GM23338 (cell line): ENCODE measurements at regions not wholly inside any gene's neighbourhood (a gene's known extent, or its start where the extent isn't known, plus 50 kb on each side); places are given as distances from the start of the nearest gene placed in this dataset.

Experiments
- ATAC-seq: fragments of 200-7000 bp; cut with Tn5 transposase; 3 replicates; pipeline ENCODE4 v1.9.1; 2020
- DNase-seq: peaks from one replicate; pipeline ENCODE4 v3.0.0-alpha.2; 2015; ENCODE audit warnings: low spot score
- H2AFZ ChIP-seq: fragments of 200-600 bp; sonication (generic); 2 replicates; pipeline ENCODE4 v1.8.0; 2016; ENCODE audit warnings: antibody characterized with exemption, mild to moderate bottlenecking, moderate library complexity
- H3F3A ChIP-seq: fragments of 200-600 bp; sonication (generic); replicated peaks from 2 replicates; pipeline ENCODE4 v1.8.0; 2017; ENCODE audit warnings: antibody characterized with exemption, mixed run types, low read depth
- H3K27ac ChIP-seq: fragments of 200-600 bp; sonication (generic); 2 replicates; pipeline ENCODE4 v1.6.1; 2016; ENCODE audit warnings: low read depth
- H3K27me3 ChIP-seq: fragments of 200-600 bp; sonication (generic); 2 replicates; pipeline ENCODE4 v1.8.0; 2016; ENCODE audit warnings: mild to moderate bottlenecking, mixed run types, moderate library complexity; ENCODE audit not compliant: insufficient read depth
- H3K36me3 ChIP-seq: fragments of 200-600 bp; sonication (generic); 2 replicates; pipeline ENCODE4 v1.8.0; 2016; ENCODE audit warnings: mild to moderate bottlenecking; ENCODE audit not compliant: insufficient read depth
- H3K4me1 ChIP-seq: fragments of 200-600 bp; sonication (generic); 2 replicates; pipeline ENCODE4 v1.8.0; 2016; ENCODE audit warnings: mild to moderate bottlenecking, moderate library complexity; ENCODE audit not compliant: insufficient read depth
- H3K4me2 ChIP-seq: fragments of 200-600 bp; sonication (generic); 2 replicates; pipeline ENCODE4 v1.7.1; 2017; ENCODE audit warnings: mixed run types
- H3K4me3 ChIP-seq: fragments of 200-600 bp; sonication (generic); 2 replicates; pipeline ENCODE4 v1.6.1; 2016; ENCODE audit warnings: mixed run types
- H3K79me2 ChIP-seq: fragments of 200-600 bp; sonication (generic); replicated peaks from 2 replicates; pipeline ENCODE4 v1.8.0; 2017; ENCODE audit warnings: mild to moderate bottlenecking; ENCODE audit not compliant: insufficient read depth
- H3K9me2 ChIP-seq: fragments of 200-600 bp; sonication (generic); 2 replicates; pipeline ENCODE4 v1.8.0; 2017; ENCODE audit not compliant: insufficient read depth
- H4K20me1 ChIP-seq: fragments of 200-600 bp; sonication (generic); replicated peaks from 2 replicates; pipeline ENCODE4 v1.8.0; 2017; ENCODE audit warnings: mild to moderate bottlenecking; ENCODE audit not compliant: insufficient read depth
- H3K27ac Mint-ChIP-seq: 2 replicates; pipeline ENCODE4 v1.8.0; 2020; ENCODE audit warnings: inconsistent platforms, mild to moderate bottlenecking, moderate library complexity, mixed read lengths
- H3K27me3 Mint-ChIP-seq: 3 replicates; pipeline ENCODE4 v1.8.0; 2022; ENCODE audit warnings: low read depth, mild to moderate bottlenecking, moderate library complexity, mixed read lengths, inconsistent platforms; ENCODE audit not compliant: insufficient read depth, poor library complexity
- H3K36me3 Mint-ChIP-seq: 3 replicates; pipeline ENCODE4 v1.8.0; 2021; ENCODE audit warnings: low read depth, mild to moderate bottlenecking, inconsistent platforms, moderate library complexity, mixed read lengths
- H3K4me1 Mint-ChIP-seq: 3 replicates; pipeline ENCODE4 v1.8.0; 2020; ENCODE audit warnings: mild to moderate bottlenecking, inconsistent platforms, mixed read lengths
- H3K4me3 Mint-ChIP-seq: 3 replicates; pipeline ENCODE4 v1.8.0; 2021; ENCODE audit warnings: moderate library complexity, mild to moderate bottlenecking, inconsistent platforms, mixed read lengths
- H3K9me3 Mint-ChIP-seq: 3 replicates; pipeline ENCODE4 v1.8.0; 2020; ENCODE audit warnings: moderate library complexity, mild to moderate bottlenecking, inconsistent platforms, mixed read lengths
- CREB1 ChIP-seq: fragments of 250-450 bp; sonication (Bioruptor Pico); IDR thresholded peaks from 2 replicates; pipeline ENCODE4 v1.5.0; 2020; ENCODE audit warnings: low read depth, mild to moderate bottlenecking, moderate library complexity
- EZH2 ChIP-seq: fragments of 200-600 bp; sonication (generic); IDR thresholded peaks from one replicate; pipeline ENCODE4 v1.8.0; 2017; ENCODE audit warnings: antibody characterized with exemption, mild to moderate bottlenecking, low read depth; ENCODE audit not compliant: unreplicated experiment
- EZH2phosphoT487 ChIP-seq: fragments of 200-600 bp; sonication (generic); IDR thresholded peaks from one replicate; pipeline ENCODE4 v1.8.1; 2018; ENCODE audit warnings: antibody characterized with exemption; ENCODE audit not compliant: unreplicated experiment
- JUNB ChIP-seq: IDR thresholded peaks from one replicate; pipeline ENCODE4 v1.6.1; 2016; ENCODE audit warnings: antibody characterized with exemption; ENCODE audit not compliant: unreplicated experiment
- NANOG ChIP-seq: IDR thresholded peaks from 2 replicates; pipeline ENCODE4 v1.6.1; 2016; ENCODE audit warnings: antibody characterized with exemption, borderline replicate concordance
- POLR2AphosphoS5 ChIP-seq: IDR thresholded peaks from 2 replicates; pipeline ENCODE4 v1.6.1; 2016; ENCODE audit warnings: antibody characterized with exemption, low read depth
- STAT1 ChIP-seq: IDR thresholded peaks from one replicate; pipeline ENCODE4 v1.6.1; 2016; ENCODE audit warnings: antibody characterized with exemption; ENCODE audit not compliant: unreplicated experiment
- ZNF114 ChIP-seq: fragments of 250-450 bp; sonication (Bioruptor Pico); IDR thresholded peaks from 2 replicates; pipeline ENCODE4 v1.5.0; 2020; ENCODE audit warnings: mild to moderate bottlenecking, moderate library complexity
- ZNF331 ChIP-seq: fragments of 250-450 bp; sonication (Bioruptor Pico); IDR thresholded peaks from 2 replicates; pipeline ENCODE4 v1.5.0; 2020; ENCODE audit warnings: low read depth, mild to moderate bottlenecking, moderate library complexity
- TF ChIP-seq, protein P1 (sequence below): IDR thresholded peaks from one replicate; pipeline ENCODE4 v1.6.1; 2018; ENCODE audit warnings: antibody characterized with exemption; ENCODE audit not compliant: unreplicated experiment
- TF ChIP-seq, protein P2 (sequence below), 2 experiments: fragments of 200-600 bp in 1 of 2; sonication (generic) in 1 of 2; conservative IDR thresholded peaks; 2 replicates each; pipeline versions ENCODE4 v1.5.1 to v1.6.1; 2016 to 2017; ENCODE audit warnings: antibody characterized with exemption in 2 of 2, low read depth in 2 of 2, mild to moderate bottlenecking in 2 of 2, moderate library complexity in 1 of 2
- TF ChIP-seq, protein P3 (sequence below): fragments of 250-450 bp; sonication (Bioruptor Pico); IDR thresholded peaks from 2 replicates; pipeline ENCODE4 v1.5.0; 2020; ENCODE audit warnings: mild to moderate bottlenecking, moderate library complexity
- TF ChIP-seq, protein P4 (sequence below): IDR thresholded peaks from 2 replicates; pipeline ENCODE4 v1.6.1; 2016; ENCODE audit warnings: antibody characterized with exemption

DNA sequence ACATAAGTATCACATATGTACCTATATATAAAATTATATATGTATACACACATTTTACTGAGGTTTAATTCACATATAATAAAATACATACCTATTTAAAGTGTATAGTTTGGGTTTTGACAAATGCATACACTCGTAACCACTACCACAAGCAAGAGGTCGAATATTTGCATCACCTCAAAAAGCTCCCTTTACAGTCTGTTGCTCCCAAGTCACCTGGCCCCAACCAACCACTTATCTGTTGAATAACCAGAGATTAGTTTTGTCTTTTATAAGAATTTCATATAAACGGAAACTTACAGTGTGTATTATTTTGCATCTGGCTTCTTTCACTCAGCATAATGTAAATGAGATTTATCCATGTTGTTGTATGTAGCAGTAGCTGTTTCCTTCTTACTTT lies 218.9 kb downstream of the MAT2B start:
- no peaks in the 10 kb centered on the region for H3K9me2 ChIP-seq
- no peaks in the 10 kb centered on the region for H3K4me1 ChIP-seq
- no peaks in the 10 kb centered on the region for H3F3A ChIP-seq
- no peaks in the 10 kb centered on the region for H3K36me3 ChIP-seq
- Mint-ChIP-seq H3K36me3 (no peaks in the 10 kb centered on the region), H3K9me3 (no peaks in the 10 kb centered on the region), H3K27ac (no peak overlapping the region), H3K27me3 (no peaks in the 10 kb centered on the region), H3K4me1 (no peaks in the 10 kb centered on the region), H3K4me3 (no peak overlapping the region)
- no peak overlapping the region for H3K27ac ChIP-seq
- no peak for DNase-seq
- TF ChIP-seq, protein P1, sequence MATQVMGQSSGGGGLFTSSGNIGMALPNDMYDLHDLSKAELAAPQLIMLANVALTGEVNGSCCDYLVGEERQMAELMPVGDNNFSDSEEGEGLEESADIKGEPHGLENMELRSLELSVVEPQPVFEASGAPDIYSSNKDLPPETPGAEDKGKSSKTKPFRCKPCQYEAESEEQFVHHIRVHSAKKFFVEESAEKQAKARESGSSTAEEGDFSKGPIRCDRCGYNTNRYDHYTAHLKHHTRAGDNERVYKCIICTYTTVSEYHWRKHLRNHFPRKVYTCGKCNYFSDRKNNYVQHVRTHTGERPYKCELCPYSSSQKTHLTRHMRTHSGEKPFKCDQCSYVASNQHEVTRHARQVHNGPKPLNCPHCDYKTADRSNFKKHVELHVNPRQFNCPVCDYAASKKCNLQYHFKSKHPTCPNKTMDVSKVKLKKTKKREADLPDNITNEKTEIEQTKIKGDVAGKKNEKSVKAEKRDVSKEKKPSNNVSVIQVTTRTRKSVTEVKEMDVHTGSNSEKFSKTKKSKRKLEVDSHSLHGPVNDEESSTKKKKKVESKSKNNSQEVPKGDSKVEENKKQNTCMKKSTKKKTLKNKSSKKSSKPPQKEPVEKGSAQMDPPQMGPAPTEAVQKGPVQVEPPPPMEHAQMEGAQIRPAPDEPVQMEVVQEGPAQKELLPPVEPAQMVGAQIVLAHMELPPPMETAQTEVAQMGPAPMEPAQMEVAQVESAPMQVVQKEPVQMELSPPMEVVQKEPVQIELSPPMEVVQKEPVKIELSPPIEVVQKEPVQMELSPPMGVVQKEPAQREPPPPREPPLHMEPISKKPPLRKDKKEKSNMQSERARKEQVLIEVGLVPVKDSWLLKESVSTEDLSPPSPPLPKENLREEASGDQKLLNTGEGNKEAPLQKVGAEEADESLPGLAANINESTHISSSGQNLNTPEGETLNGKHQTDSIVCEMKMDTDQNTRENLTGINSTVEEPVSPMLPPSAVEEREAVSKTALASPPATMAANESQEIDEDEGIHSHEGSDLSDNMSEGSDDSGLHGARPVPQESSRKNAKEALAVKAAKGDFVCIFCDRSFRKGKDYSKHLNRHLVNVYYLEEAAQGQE = no peak
- TF ChIP-seq POLR2AphosphoS5 (no peak), JUNB (no peak), CREB1 (CRISPR knock-in tag) (no peak), NANOG (no peak), EZH2 (no peak), EZH2phosphoT487 (no peak), ZNF331 (CRISPR knock-in tag) (no peak), ZNF114 (CRISPR knock-in tag) (no peak), STAT1 (no peak)
- TF ChIP-seq, protein P2, sequence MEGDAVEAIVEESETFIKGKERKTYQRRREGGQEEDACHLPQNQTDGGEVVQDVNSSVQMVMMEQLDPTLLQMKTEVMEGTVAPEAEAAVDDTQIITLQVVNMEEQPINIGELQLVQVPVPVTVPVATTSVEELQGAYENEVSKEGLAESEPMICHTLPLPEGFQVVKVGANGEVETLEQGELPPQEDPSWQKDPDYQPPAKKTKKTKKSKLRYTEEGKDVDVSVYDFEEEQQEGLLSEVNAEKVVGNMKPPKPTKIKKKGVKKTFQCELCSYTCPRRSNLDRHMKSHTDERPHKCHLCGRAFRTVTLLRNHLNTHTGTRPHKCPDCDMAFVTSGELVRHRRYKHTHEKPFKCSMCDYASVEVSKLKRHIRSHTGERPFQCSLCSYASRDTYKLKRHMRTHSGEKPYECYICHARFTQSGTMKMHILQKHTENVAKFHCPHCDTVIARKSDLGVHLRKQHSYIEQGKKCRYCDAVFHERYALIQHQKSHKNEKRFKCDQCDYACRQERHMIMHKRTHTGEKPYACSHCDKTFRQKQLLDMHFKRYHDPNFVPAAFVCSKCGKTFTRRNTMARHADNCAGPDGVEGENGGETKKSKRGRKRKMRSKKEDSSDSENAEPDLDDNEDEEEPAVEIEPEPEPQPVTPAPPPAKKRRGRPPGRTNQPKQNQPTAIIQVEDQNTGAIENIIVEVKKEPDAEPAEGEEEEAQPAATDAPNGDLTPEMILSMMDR (conservative IDR thresholded peaks at IDR 0.05; ENCODE audit: low read depth in 2 of 2) = no peak
- TF ChIP-seq, protein P3, sequence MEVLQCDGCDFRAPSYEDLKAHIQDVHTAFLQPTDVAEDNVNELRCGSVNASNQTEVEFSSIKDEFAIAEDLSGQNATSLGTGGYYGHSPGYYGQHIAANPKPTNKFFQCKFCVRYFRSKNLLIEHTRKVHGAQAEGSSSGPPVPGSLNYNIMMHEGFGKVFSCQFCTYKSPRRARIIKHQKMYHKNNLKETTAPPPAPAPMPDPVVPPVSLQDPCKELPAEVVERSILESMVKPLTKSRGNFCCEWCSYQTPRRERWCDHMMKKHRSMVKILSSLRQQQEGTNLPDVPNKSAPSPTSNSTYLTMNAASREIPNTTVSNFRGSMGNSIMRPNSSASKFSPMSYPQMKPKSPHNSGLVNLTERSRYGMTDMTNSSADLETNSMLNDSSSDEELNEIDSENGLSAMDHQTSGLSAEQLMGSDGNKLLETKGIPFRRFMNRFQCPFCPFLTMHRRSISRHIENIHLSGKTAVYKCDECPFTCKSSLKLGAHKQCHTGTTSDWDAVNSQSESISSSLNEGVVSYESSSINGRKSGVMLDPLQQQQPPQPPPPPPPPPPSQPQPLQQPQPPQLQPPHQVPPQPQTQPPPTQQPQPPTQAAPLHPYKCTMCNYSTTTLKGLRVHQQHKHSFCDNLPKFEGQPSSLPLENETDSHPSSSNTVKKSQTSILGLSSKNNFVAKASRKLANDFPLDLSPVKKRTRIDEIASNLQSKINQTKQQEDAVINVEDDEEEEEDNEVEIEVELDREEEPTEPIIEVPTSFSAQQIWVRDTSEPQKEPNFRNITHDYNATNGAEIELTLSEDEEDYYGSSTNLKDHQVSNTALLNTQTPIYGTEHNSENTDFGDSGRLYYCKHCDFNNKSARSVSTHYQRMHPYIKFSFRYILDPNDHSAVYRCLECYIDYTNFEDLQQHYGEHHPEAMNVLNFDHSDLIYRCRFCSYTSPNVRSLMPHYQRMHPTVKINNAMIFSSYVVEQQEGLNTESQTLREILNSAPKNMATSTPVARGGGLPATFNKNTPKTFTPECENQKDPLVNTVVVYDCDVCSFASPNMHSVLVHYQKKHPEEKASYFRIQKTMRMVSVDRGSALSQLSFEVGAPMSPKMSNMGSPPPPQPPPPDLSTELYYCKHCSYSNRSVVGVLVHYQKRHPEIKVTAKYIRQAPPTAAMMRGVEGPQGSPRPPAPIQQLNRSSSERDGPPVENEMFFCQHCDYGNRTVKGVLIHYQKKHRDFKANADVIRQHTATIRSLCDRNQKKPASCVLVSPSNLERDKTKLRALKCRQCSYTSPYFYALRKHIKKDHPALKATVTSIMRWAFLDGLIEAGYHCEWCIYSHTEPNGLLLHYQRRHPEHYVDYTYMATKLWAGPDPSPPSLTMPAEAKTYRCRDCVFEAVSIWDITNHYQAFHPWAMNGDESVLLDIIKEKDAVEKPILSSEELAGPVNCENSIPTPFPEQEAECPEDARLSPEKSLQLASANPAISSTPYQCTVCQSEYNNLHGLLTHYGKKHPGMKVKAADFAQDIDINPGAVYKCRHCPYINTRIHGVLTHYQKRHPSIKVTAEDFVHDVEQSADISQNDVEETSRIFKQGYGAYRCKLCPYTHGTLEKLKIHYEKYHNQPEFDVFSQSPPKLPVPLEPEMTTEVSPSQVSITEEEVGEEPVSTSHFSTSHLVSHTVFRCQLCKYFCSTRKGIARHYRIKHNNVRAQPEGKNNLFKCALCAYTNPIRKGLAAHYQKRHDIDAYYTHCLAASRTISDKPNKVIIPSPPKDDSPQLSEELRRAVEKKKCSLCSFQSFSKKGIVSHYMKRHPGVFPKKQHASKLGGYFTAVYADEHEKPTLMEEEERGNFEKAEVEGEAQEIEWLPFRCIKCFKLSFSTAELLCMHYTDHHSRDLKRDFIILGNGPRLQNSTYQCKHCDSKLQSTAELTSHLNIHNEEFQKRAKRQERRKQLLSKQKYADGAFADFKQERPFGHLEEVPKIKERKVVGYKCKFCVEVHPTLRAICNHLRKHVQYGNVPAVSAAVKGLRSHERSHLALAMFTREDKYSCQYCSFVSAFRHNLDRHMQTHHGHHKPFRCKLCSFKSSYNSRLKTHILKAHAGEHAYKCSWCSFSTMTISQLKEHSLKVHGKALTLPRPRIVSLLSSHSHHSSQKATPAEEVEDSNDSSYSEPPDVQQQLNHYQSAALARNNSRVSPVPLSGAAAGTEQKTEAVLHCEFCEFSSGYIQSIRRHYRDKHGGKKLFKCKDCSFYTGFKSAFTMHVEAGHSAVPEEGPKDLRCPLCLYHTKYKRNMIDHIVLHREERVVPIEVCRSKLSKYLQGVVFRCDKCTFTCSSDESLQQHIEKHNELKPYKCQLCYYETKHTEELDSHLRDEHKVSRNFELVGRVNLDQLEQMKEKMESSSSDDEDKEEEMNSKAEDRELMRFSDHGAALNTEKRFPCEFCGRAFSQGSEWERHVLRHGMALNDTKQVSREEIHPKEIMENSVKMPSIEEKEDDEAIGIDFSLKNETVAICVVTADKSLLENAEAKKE (CRISPR knock-in tag) = no peak
- TF ChIP-seq, protein P4, sequence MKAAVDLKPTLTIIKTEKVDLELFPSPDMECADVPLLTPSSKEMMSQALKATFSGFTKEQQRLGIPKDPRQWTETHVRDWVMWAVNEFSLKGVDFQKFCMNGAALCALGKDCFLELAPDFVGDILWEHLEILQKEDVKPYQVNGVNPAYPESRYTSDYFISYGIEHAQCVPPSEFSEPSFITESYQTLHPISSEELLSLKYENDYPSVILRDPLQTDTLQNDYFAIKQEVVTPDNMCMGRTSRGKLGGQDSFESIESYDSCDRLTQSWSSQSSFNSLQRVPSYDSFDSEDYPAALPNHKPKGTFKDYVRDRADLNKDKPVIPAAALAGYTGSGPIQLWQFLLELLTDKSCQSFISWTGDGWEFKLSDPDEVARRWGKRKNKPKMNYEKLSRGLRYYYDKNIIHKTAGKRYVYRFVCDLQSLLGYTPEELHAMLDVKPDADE = no peak
- H2AFZ ChIP-seq = no peak overlapping the region
- H3K4me2 ChIP-seq = no peak overlapping the region
- H3K4me3 ChIP-seq = no peak overlapping the region
- no peaks in the 10 kb centered on the region for H3K79me2 ChIP-seq
- H4K20me1 ChIP-seq = no peaks in the 10 kb centered on the region
- ATAC-seq = no peak
- no peaks in the 10 kb centered on the region for H3K27me3 ChIP-seq
